HG03175 (cell line): ENCODE measurements at regions not wholly inside any gene's neighbourhood (a gene's known extent, or its start where the extent isn't known, plus 50 kb on each side); places are given as distances from the start of the nearest gene placed in this dataset.

Experiments used
- ATAC-seq: cut with Tn5 transposase; IDR thresholded peaks from one replicate; pipeline ENCODE4 v1.9.1; 2021; ENCODE audit warnings: mild to moderate bottlenecking, moderate library complexity; ENCODE audit not compliant: unreplicated experiment

GRCh38 chr3:161989012-161989411, 492.4 kb downstream of the OTOL1 start:
- ATAC-seq: no peak

- no peak for ATAC-seq
Observed at GRCh38 chr3:161990036-161990435, 493.4 kb downstream of the OTOL1 start.

GRCh38 chr3:161991901-161992540, 495.4 kb downstream of the OTOL1 start:
- ATAC-seq: no peak

GRCh38 chr3:161999846-162000245, 503.2 kb downstream of the OTOL1 start:
- no peak for ATAC-seq

- no peak for ATAC-seq
Observed at GRCh38 chr3:162007722-162008121, 511.1 kb downstream of the OTOL1 start.

- no peak for ATAC-seq
Observed at GRCh38 chr3:162012633-162013032, 516.0 kb downstream of the OTOL1 start.

- ATAC-seq: no peak
Observed at GRCh38 chr3:162014284-162014683, 517.7 kb downstream of the OTOL1 start.

- no peak for ATAC-seq
Observed at GRCh38 chr3:162015856-162016255, 519.2 kb downstream of the OTOL1 start.

GRCh38 chr3:162019817-162020216, 523.2 kb downstream of the OTOL1 start:
- ATAC-seq: no peak

GRCh38 chr3:162021206-162021605, 524.6 kb downstream of the OTOL1 start:
- ATAC-seq: no peak

- no peak for ATAC-seq
Observed at GRCh38 chr3:162022911-162023310, 526.3 kb downstream of the OTOL1 start.

GRCh38 chr3:162029736-162030135, 533.1 kb downstream of the OTOL1 start:
- ATAC-seq: no peak

- no peak for ATAC-seq
Observed at GRCh38 chr3:162034368-162034767, 537.8 kb downstream of the OTOL1 start.

- no peak for ATAC-seq
Observed at GRCh38 chr3:162041622-162042021, 545.0 kb downstream of the OTOL1 start.

- no peak for ATAC-seq
Observed at GRCh38 chr3:162052636-162053035, 556.0 kb downstream of the OTOL1 start.

- ATAC-seq: no peak
Observed at GRCh38 chr3:162072656-162073164, 576.1 kb downstream of the OTOL1 start.

- ATAC-seq: no peak
Observed at GRCh38 chr3:162073422-162073975, 576.9 kb downstream of the OTOL1 start.

GRCh38 chr3:162077108-162077507, 580.5 kb downstream of the OTOL1 start:
- no peak for ATAC-seq

GRCh38 chr3:162082516-162082915, 585.9 kb downstream of the OTOL1 start:
- no peak for ATAC-seq

- no peak for ATAC-seq
Observed at GRCh38 chr3:162087361-162087760, 590.8 kb downstream of the OTOL1 start.

GRCh38 chr3:162092751-162093150, 596.1 kb downstream of the OTOL1 start:
- ATAC-seq: no peak

GRCh38 chr3:162094301-162094700, 597.7 kb downstream of the OTOL1 start:
- no peak for ATAC-seq

- no peak for ATAC-seq
Observed at GRCh38 chr3:162096874-162097273, 600.3 kb downstream of the OTOL1 start.
